ENCODE measurements at regions not wholly inside any gene's neighbourhood (a gene's known extent, or its start where the extent isn't known, plus 50 kb on each side); places are given as distances from the start of the nearest gene placed in this dataset.
"Not testable (repeated sequence)": the region's sequence is repeated elsewhere in the genome, so short reads cannot be mapped to it uniquely, and the experiment has no call there.

DNA sequence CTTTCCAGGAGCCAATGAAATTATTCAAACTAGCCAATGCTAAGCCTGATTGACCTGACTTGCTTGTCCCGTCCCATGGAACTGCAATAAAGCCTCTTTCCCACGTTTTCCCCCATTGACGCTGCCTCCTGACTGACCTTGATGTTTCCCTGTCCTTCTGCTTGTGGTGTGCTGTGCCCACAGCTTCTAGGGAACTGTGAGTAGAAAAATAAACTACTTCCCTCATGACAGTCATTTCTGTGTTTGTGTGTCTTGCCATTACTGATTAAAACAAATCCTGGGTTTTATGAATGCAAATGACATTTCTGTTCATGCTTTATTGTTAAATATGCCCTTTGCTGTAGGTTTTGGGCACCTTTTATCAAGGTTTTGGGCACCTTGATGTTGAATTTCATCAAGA lies 91.3 kb upstream of the ABI1 start:
- peak; percentile 20 for FAIRE-seq
- no peak for DNase-seq (ENCODE audit: low spot score)

DNA sequence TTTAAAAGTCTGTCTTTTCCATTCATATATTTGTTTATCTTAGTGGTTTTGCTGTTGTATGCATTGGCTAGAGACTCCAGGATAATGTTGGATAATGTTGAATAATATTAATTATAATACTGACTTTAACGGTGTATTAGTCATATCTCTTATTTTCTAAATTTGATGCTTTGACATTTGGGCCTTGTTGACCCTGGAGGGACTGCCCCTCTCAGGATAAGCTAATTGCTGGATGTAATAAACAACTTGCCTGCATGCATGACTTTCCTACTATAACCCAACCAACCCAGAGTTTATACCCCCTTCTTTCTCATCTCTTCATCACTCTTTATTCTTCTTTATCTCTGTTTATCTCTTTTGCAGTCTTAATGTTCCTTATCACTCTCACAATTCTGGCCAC lies 90.9 kb upstream of the ABI1 start:
- FAIRE-seq: no peak
- no peak for DNase-seq (ENCODE audit: low spot score)

DNA sequence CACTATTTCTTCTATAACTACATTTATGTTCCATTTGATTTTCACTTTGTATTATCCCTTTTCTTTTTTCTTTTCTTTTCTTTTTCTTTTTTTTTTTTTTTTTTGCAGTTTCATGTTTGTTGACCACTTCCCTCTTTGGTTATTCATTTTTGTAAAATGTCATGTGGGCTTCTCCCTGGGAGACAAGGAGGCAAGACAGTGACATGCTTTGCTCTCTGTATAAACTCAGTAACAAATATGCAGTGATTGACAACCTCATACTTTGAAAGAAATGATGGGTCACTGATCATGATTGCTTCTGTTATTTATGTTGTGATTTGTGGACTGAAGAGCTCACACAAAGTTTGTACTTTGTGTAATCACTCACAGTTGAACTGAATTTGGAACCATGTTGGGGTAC lies 90.2 kb upstream of the ABI1 start:
- FAIRE-seq (no peak), DNase-seq (ENCODE audit: low spot score) (no peak)

DNA sequence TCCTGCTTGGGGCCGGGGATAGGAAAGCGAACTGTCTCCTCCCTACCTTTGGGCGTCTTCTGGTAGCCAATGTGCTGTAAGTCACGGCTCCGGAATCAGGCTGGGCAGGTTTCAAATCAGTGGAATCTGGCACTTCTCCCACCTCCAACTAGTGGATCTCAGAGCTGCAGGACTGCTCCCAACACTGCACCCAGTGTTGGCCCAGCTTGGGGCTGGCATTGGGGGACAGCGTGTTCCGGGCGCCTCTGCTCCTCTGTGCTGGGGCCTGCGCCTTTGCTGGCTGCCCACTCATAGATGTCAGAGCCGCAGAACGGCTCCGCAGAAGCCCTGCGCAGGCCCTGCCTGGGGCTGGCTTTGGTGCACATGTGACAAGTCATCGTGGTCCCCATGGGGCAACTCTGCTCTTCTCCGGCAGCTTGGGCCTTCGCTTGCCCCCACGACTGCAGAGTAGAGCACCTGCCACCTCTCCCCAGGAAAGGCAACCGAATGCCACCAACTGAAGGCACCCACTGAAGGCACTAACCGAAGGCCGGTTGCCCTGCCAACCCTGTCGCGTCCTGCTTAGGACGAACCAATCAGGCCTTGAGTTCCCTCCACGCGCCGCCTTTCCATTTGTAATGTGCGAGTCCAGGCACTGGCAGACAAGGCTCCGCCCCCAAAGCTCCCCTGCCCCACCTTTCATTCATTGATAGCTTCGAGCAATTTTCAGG lies 85.5 kb upstream of the ABI1 start:
- no peak for FAIRE-seq
- no peak for DNase-seq (ENCODE audit: low spot score)

DNA sequence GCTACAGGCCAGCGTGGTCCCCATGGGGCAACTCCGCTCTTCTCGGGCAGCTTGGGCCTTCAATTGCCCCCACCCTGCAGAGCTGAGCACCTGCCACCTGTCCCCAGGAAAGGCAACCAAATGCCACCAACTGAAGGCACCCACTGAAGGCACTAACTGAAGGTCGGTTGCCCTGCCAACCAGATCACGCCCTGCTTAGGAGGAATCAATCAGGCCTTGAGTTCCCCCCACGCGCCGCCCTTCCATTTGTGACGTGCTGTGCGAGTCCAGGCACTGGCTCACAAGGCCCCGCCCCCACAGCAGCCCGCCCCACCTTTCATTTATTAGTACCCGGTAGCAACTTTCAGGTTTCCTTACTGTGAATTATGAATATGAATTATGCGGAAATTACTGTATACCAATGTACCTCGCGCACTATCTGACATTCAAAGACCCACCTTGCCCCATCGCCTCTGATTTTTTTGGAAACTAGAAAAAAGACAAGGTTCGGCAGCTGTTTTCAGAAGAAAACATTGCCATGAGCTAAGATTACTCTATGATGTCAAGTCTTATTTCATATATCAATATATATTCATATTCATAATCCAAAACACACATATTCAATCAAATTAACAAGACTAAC lies 83.6 kb upstream of the ABI1 start:
- no peak for DNase-seq (ENCODE audit: low spot score)
- no peak for FAIRE-seq

DNA sequence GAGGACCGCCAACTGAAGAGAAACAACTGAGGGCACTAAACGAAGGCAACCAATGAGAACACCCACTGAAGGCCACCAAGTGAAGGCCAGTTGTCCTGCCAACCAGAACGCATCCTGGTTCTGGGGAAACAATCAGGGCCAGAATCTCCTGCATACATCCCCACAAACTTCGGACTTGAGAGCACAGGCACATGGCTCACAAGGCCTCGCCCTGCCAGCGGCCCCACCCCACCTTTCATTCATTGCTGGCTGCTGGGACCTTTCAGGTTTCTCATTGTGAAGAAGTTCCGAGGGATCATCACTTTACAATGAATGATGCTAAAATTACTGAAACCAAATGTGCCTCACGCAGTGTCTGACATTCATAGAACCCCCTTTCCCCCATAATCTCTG lies 79.2 kb upstream of the ABI1 start:
- DNase-seq (ENCODE audit: low spot score) (no peak), FAIRE-seq (no peak)

DNA sequence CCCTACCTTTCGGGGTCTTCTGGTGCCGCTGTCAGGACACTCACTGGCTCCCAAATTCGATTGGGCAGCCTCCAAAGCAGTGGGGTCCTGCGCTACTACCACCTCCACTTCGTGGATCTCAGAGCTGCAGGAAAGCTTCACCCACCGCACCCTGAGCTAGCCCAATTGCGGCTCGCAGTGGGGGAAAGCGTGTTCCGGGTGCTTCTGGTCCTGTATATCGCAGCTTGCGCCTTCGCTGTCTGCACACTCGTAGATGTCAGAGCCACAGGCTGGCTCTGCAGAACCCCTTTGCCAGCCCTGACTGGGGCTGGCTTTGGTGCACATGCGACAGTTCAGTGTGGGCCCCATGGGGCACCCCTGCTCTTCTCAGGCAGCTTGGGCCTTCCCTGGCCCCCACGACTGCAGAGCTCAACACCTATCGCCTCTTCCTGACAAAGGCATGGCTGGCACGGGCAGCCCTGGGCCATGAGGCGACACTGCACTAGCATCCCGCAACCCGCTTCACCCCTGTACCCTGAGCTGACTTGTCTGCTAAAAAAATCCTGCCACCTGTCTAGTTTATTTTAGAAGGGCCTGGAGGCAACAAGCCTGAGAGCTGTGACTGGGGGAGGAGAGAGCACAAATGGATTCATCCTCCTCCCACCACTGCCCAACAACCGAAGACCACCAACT lies 78.7 kb upstream of the ABI1 start:
- no peak for DNase-seq (ENCODE audit: low spot score)
- peak; percentile 79 for FAIRE-seq

DNA sequence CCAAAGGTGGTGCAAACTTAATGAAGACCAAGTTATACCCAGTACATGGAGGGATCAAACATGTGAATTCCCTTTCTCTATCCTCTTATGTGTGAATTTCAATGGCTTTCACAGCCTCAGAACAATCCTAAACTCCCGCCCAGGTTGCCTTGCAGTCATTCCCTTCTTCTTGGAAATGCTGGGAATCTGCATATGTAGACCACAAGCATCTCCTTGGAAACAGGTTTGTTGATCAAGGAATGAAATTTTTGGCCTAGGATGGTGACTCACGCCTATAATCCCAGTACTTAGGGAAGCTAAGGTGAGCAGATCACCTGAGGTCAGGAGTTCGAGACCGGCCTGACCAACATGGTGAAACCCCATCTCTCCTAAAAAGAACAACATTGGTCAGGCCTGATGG lies 77.8 kb upstream of the ABI1 start:
- DNase-seq (ENCODE audit: low spot score) (no peak), FAIRE-seq (no peak)

DNA sequence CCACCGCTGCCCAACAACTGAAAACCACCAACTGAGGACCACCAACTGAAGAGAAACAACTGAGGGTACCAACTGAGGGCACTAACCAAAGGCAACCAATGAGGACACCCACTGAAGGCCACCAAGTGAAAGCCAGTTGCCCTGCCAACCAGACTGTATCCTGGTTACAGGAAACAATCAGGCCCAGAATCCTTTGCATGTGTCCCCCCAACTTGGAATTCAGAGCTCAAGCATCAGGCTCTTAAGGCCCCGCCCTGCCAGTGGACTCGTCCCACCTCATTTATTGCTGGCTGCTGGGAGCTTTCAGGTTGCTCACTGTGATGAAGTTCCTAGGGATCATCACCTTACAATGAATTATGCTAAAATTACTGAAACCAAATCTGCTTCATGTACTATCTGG lies 76.6 kb upstream of the ABI1 start:
- DNase-seq (ENCODE audit: low spot score) (no peak), FAIRE-seq (no peak)

DNA sequence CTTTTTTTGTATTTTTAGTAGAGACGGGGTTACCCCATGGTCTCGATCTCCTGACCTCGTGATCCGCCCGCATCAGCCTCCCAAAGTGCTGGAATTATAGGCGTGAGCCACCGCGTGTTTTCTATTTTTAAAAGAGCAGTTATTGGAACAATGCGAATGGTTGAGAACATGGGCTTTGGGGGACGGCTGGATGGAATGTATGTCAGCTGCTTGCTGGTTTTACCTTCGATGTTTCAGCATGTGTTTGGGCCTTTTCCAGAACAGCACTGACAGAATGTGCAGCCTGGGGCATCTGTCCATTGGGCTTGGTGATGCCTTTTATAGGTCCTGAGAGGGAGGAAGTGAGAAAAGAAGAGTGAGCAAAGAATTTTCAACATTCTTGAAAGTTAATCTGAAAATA lies 73.4 kb upstream of the ABI1 start:
- not testable (repeated sequence) for DNase-seq (ENCODE audit: low spot score); FAIRE-seq

DNA sequence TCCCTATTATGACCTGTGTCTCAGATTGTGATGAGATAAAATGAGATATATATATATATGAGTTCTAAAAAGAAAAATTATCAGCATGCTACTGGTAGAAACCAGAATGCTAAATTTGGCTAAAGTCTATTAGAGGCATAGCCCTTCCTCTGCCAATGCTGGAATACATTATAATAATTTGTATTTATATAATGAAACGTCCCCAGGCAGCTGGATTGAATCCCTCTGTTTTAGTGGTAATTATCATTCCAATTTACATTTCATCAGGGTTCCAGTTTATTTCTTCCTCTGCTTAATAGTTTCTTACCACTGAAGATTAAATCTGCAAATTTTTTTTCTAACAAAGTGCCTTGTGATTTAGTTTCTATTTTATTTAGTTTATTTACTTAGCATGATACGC lies 71.8 kb upstream of the ABI1 start:
- DNase-seq (ENCODE audit: low spot score) (no peak), FAIRE-seq (no peak)

DNA sequence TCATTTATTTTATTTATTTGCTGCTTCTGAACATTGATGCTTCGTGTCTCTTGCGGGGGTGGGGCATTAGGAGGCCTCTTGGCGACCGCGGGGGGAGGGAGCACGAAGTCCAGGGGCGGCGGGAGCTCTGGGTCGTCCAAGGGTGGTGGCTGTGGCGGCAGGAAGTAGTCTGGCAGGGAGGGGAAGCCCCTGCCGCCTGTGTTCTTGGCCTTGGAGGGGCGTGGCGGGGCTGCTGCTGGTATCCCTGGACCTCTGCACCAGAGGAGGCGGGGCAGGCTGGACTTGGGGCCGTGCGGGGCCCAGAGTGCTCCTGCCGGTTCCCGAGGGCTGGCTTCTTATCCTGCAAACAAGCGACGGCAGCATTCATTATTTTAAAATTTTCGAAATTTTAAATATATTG lies 70.5 kb upstream of the ABI1 start:
- DNase-seq (ENCODE audit: low spot score) (no peak), FAIRE-seq (no peak)

DNA sequence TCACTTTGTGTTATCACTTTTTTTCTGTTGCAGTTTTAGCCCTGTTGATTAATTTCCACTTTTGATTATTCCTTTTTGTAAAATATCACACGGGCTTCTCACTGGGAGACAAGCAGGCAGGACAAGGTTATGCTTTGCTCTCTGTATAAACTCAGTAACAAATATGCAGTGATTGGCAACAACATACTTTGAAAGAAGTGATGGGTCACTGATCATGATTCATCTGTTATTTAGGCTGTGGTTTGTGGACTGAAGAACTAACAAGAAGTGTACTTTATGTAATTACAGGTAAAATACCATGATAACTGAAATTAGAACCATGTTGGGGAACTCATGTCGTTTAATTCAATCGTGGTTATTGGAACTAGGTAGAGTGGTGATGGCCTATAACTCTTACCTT lies 62.1 kb upstream of the ABI1 start:
- DNase-seq (ENCODE audit: low spot score); FAIRE-seq: not testable (repeated sequence)

DNA sequence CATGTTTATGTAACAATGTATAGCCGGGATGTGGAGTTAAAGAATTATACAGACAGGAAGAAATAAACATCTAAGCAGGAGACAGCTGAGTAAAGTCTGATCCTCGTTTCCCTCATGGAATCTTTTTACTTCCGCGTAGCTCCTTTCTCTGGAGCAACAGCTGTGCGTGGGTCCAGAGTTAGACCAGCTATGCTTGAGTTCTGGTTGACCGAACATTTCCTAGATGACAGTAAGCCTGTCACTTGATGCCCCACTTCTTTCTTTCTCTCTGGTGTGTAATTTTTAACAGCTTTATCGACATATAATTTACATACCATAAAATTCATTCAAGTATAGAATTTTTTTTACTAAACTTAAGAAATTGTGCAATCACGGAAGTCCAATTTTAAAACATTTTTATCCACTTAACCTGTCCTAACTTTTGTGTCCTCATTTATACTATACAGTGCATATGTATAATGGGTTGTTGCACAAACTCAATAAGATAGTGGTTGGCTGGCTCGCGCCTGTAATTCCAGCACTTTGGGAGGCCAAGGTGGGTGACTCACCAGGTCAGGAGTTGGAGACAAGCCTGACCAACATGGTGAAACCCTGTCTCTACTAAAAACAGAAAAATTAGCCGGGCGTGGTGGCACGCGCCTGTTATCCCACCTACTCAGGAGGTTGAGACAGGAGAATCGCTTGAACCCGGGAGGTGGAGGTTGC lies 58.5 kb upstream of the ABI1 start:
- peak; percentile 23 for FAIRE-seq
- not testable (repeated sequence) for DNase-seq (ENCODE audit: low spot score)

DNA sequence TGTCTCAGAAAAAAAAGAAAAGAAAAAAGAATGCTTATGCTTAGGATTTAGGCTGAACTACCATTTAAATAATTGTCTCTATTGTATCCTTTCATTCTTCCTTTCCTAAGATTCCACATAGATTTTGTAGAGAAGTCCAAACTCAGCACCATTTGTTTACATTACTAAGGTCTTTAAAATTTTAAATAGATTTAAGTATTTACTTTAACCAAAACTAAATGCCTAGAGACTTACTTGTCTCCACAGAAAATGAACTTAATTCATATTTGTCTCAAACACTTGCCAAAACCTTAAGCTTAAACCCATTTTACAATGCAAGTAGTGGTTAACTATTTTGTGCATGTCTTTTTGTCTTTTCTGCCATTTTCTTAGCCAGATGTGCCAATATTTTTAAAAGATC lies 54.1 kb upstream of the ABI1 start:
- FAIRE-seq (no peak), DNase-seq (ENCODE audit: low spot score) (no peak)

DNA sequence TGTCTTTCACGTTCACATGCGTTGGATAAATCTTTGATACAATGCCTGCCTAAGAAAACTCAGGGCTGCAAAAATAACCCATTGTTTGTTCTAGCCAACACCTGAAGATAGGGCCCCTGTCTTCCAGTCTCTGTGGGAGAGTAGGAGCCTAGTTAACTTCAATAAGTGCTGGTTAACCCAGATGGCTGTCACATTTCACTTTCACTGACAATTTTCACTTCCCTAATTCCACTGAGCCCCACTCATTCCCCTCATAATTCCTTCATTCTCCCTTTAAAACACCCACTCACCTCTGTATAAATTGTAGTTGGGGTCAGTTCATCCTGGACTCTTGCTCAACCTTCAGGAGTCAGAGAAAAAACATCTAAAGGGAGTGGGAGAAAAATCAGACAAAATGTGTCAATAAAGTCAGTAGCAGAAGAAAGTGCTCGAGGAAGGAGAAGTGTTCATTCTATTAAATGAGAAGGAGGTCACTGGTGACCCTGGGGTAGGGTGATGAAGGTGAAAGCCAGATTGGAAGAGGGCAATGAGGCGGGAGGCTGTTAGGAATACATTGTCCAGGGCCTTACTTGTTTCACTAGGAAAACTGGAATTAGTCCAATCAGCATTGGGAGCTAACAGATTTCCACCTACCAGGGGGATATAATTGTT lies 51.2 kb upstream of the ABI1 start:
- no peak for FAIRE-seq

More for the DNA sequence above, 51.2 kb upstream of the ABI1 start:
- no peak for DNase-seq (ENCODE audit: low spot score)
